ENCODE measurements at regions not wholly inside any gene's neighbourhood (a gene's known extent, or its start where the extent isn't known, plus 50 kb on each side); places are given as distances from the start of the nearest gene placed in this dataset.

DNA sequence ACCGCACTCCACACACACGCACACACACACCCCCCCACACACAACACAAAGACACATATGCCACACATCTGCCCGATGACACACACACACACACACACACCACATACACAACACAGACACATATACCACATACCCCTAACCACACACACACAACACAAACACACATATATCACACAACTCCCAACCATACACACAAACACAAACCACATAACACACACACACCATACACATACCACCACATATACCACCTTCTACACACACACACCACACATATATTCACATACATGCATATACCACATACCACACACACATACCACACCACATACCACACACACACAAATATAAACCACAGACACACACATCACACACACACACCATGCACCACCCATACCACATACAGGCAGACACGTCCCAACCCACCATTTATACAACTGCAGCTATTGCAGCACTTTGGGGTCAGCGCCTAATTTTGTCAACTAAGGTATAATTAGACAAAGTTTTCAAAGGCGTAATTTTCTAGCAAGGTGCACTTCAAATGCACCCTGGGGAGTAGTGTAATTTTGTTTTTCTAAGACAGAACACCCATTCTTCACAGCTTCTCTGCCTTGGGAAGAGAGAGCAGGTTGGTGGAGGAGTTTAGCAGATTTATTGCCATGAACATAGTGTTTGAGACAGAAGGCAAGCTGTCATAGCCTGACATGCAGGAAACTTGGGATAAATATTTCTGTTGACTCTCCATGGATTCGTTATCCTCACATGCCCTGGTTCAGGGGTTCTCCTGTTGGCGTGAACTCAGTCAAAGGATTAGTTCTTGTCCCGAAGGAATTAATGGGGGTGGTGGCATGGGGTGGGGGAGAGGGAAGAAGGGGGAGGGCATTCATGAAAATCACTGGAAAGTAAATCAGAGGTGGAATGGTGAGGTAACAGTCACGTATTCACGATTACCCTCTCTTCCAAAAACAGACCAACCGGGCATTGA is 416.1 kb downstream of the LPIN1 start:
- TF ChIP-seq, protein P1, sequence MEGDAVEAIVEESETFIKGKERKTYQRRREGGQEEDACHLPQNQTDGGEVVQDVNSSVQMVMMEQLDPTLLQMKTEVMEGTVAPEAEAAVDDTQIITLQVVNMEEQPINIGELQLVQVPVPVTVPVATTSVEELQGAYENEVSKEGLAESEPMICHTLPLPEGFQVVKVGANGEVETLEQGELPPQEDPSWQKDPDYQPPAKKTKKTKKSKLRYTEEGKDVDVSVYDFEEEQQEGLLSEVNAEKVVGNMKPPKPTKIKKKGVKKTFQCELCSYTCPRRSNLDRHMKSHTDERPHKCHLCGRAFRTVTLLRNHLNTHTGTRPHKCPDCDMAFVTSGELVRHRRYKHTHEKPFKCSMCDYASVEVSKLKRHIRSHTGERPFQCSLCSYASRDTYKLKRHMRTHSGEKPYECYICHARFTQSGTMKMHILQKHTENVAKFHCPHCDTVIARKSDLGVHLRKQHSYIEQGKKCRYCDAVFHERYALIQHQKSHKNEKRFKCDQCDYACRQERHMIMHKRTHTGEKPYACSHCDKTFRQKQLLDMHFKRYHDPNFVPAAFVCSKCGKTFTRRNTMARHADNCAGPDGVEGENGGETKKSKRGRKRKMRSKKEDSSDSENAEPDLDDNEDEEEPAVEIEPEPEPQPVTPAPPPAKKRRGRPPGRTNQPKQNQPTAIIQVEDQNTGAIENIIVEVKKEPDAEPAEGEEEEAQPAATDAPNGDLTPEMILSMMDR (IDR thresholded peaks at IDR 0.05) = no peak
- no peak for TF ChIP-seq POLR2A (IDR thresholded peaks at IDR 0.05)

All from suprapubic skin (tissue), 3 donors.